WTC11 (cell line): ENCODE measurements at regions not wholly inside any gene's neighbourhood (a gene's known extent, or its start where the extent isn't known, plus 50 kb on each side); places are given as distances from the start of the nearest gene placed in this dataset.

Source experiments
- AFF4 ChIP-seq: sonication (generic); formaldehyde crosslinking; IDR thresholded peaks from 2 replicates; pipeline ENCODE4 v1.8.1; 2023; ENCODE audit warnings: mild to moderate bottlenecking, missing genetic modification reagents, borderline replicate concordance
- CREB1 ChIP-seq: sonication (generic); formaldehyde crosslinking; IDR thresholded peaks from 2 replicates; pipeline ENCODE4 v1.8.0; 2023; ENCODE audit warnings: mild to moderate bottlenecking, missing genetic modification reagents
- CTCF ChIP-seq: fragments of 200-600 bp; IDR thresholded peaks from 2 replicates; pipeline ENCODE4 v1.8.0; 2022; ENCODE audit warnings: antibody characterized with exemption
- E2F1 ChIP-seq: sonication (generic); formaldehyde crosslinking; IDR thresholded peaks from 2 replicates; pipeline ENCODE4 v1.8.0; 2022; ENCODE audit warnings: mild to moderate bottlenecking, missing genetic modification reagents
- ESRRA ChIP-seq: sonication (generic); formaldehyde crosslinking; IDR thresholded peaks from 2 replicates; pipeline ENCODE4 v1.8.1; 2022; ENCODE audit warnings: mild to moderate bottlenecking, missing genetic modification reagents, borderline replicate concordance
- GABPB1 ChIP-seq: sonication (generic); formaldehyde crosslinking; IDR thresholded peaks from 2 replicates; pipeline ENCODE4 v1.8.1; 2023; ENCODE audit warnings: mild to moderate bottlenecking, missing genetic modification reagents
- JUN ChIP-seq: sonication (generic); formaldehyde crosslinking; IDR thresholded peaks from 2 replicates; pipeline ENCODE4 v1.8.0; 2023; ENCODE audit warnings: mild to moderate bottlenecking, missing genetic modification reagents
- MYBL2 ChIP-seq: sonication (generic); formaldehyde crosslinking; IDR thresholded peaks from 2 replicates; pipeline ENCODE4 v1.8.1; 2023; ENCODE audit warnings: mild to moderate bottlenecking, moderate library complexity, missing genetic modification reagents
- NFATC4 ChIP-seq: fragments of 250-450 bp; sonication (Bioruptor Pico); IDR thresholded peaks from 2 replicates; pipeline ENCODE4 v1.9.0; 2021; ENCODE audit warnings: mild to moderate bottlenecking
- NR3C1 ChIP-seq: sonication (generic); formaldehyde crosslinking; conservative IDR thresholded peaks from 2 replicates; pipeline ENCODE4 v1.8.1; 2023; ENCODE audit warnings: low read depth, mild to moderate bottlenecking, missing genetic modification reagents
- SMAD3 ChIP-seq: sonication (generic); formaldehyde crosslinking; IDR thresholded peaks from 2 replicates; pipeline ENCODE4 v1.8.0; 2022; ENCODE audit warnings: missing genetic modification reagents, mild to moderate bottlenecking, borderline replicate concordance
- USF2 ChIP-seq: sonication (generic); formaldehyde crosslinking; IDR thresholded peaks from 2 replicates; pipeline ENCODE4 v1.8.1; 2023; ENCODE audit warnings: mild to moderate bottlenecking, missing genetic modification reagents, moderate library complexity
- ZNF232 ChIP-seq: sonication (generic); formaldehyde crosslinking; IDR thresholded peaks from 2 replicates; pipeline ENCODE4 v1.8.0; 2022; ENCODE audit warnings: mild to moderate bottlenecking, missing genetic modification reagents

GRCh38 chr5:113663879-113664541 is 150.5 kb downstream of the YTHDC2 start:
- TF ChIP-seq CTCF (peak; percentile 30; the same call in 1 of the 2 replicates), CREB1 (CRISPR knock-in tag) (no peak), GABPB1 (CRISPR knock-in tag) (no peak), AFF4 (CRISPR knock-in tag) (no peak), ZNF232 (CRISPR knock-in tag) (no peak), NR3C1 (CRISPR knock-in tag) (no peak), E2F1 (no peak), USF2 (no peak), SMAD3 (CRISPR knock-in tag) (no peak), JUN (no peak), NFATC4 (CRISPR knock-in tag) (no peak), MYBL2 (CRISPR knock-in tag) (no peak), ESRRA (CRISPR knock-in tag) (no peak)
